GM23338 (cell line): ENCODE measurements at regions not wholly inside any gene's neighbourhood (a gene's known extent, or its start where the extent isn't known, plus 50 kb on each side); places are given as distances from the start of the nearest gene placed in this dataset.

Experiments
- ATAC-seq: fragments of 200-7000 bp; cut with Tn5 transposase; 3 replicates; pipeline ENCODE4 v1.9.1; 2020
- DNase-seq: peaks from one replicate; pipeline ENCODE4 v3.0.0-alpha.2; 2015; ENCODE audit warnings: low spot score
- H2AFZ ChIP-seq: fragments of 200-600 bp; sonication (generic); 2 replicates; pipeline ENCODE4 v1.8.0; 2016; ENCODE audit warnings: antibody characterized with exemption, mild to moderate bottlenecking, moderate library complexity
- H3F3A ChIP-seq: fragments of 200-600 bp; sonication (generic); replicated peaks from 2 replicates; pipeline ENCODE4 v1.8.0; 2017; ENCODE audit warnings: antibody characterized with exemption, mixed run types, low read depth
- H3K27ac ChIP-seq: fragments of 200-600 bp; sonication (generic); 2 replicates; pipeline ENCODE4 v1.6.1; 2016; ENCODE audit warnings: low read depth
- H3K27me3 ChIP-seq: fragments of 200-600 bp; sonication (generic); 2 replicates; pipeline ENCODE4 v1.8.0; 2016; ENCODE audit warnings: mild to moderate bottlenecking, mixed run types, moderate library complexity; ENCODE audit not compliant: insufficient read depth
- H3K36me3 ChIP-seq: fragments of 200-600 bp; sonication (generic); 2 replicates; pipeline ENCODE4 v1.8.0; 2016; ENCODE audit warnings: mild to moderate bottlenecking; ENCODE audit not compliant: insufficient read depth
- H3K4me1 ChIP-seq: fragments of 200-600 bp; sonication (generic); 2 replicates; pipeline ENCODE4 v1.8.0; 2016; ENCODE audit warnings: mild to moderate bottlenecking, moderate library complexity; ENCODE audit not compliant: insufficient read depth
- H3K4me2 ChIP-seq: fragments of 200-600 bp; sonication (generic); 2 replicates; pipeline ENCODE4 v1.7.1; 2017; ENCODE audit warnings: mixed run types
- H3K4me3 ChIP-seq: fragments of 200-600 bp; sonication (generic); 2 replicates; pipeline ENCODE4 v1.6.1; 2016; ENCODE audit warnings: mixed run types
- H3K79me2 ChIP-seq: fragments of 200-600 bp; sonication (generic); replicated peaks from 2 replicates; pipeline ENCODE4 v1.8.0; 2017; ENCODE audit warnings: mild to moderate bottlenecking; ENCODE audit not compliant: insufficient read depth
- H3K9me2 ChIP-seq: fragments of 200-600 bp; sonication (generic); 2 replicates; pipeline ENCODE4 v1.8.0; 2017; ENCODE audit not compliant: insufficient read depth
- H4K20me1 ChIP-seq: fragments of 200-600 bp; sonication (generic); replicated peaks from 2 replicates; pipeline ENCODE4 v1.8.0; 2017; ENCODE audit warnings: mild to moderate bottlenecking; ENCODE audit not compliant: insufficient read depth
- H3K27ac Mint-ChIP-seq: 2 replicates; pipeline ENCODE4 v1.8.0; 2020; ENCODE audit warnings: inconsistent platforms, mild to moderate bottlenecking, moderate library complexity, mixed read lengths
- H3K27me3 Mint-ChIP-seq: 3 replicates; pipeline ENCODE4 v1.8.0; 2022; ENCODE audit warnings: low read depth, mild to moderate bottlenecking, moderate library complexity, mixed read lengths, inconsistent platforms; ENCODE audit not compliant: insufficient read depth, poor library complexity
- H3K36me3 Mint-ChIP-seq: 3 replicates; pipeline ENCODE4 v1.8.0; 2021; ENCODE audit warnings: low read depth, mild to moderate bottlenecking, inconsistent platforms, moderate library complexity, mixed read lengths
- H3K4me1 Mint-ChIP-seq: 3 replicates; pipeline ENCODE4 v1.8.0; 2020; ENCODE audit warnings: mild to moderate bottlenecking, inconsistent platforms, mixed read lengths
- H3K4me3 Mint-ChIP-seq: 3 replicates; pipeline ENCODE4 v1.8.0; 2021; ENCODE audit warnings: moderate library complexity, mild to moderate bottlenecking, inconsistent platforms, mixed read lengths
- H3K9me3 Mint-ChIP-seq: 3 replicates; pipeline ENCODE4 v1.8.0; 2020; ENCODE audit warnings: moderate library complexity, mild to moderate bottlenecking, inconsistent platforms, mixed read lengths
- CREB1 ChIP-seq: fragments of 250-450 bp; sonication (Bioruptor Pico); IDR thresholded peaks from 2 replicates; pipeline ENCODE4 v1.5.0; 2020; ENCODE audit warnings: low read depth, mild to moderate bottlenecking, moderate library complexity
- ETS1 ChIP-seq: IDR thresholded peaks from 2 replicates; pipeline ENCODE4 v1.6.1; 2016; ENCODE audit warnings: antibody characterized with exemption
- EZH2 ChIP-seq: fragments of 200-600 bp; sonication (generic); IDR thresholded peaks from one replicate; pipeline ENCODE4 v1.8.0; 2017; ENCODE audit warnings: antibody characterized with exemption, mild to moderate bottlenecking, low read depth; ENCODE audit not compliant: unreplicated experiment
- EZH2phosphoT487 ChIP-seq: fragments of 200-600 bp; sonication (generic); IDR thresholded peaks from one replicate; pipeline ENCODE4 v1.8.1; 2018; ENCODE audit warnings: antibody characterized with exemption; ENCODE audit not compliant: unreplicated experiment
- NANOG ChIP-seq: IDR thresholded peaks from 2 replicates; pipeline ENCODE4 v1.6.1; 2016; ENCODE audit warnings: antibody characterized with exemption, borderline replicate concordance
- POLR2AphosphoS5 ChIP-seq: IDR thresholded peaks from 2 replicates; pipeline ENCODE4 v1.6.1; 2016; ENCODE audit warnings: antibody characterized with exemption, low read depth
- REST ChIP-seq: IDR thresholded peaks from one replicate; pipeline ENCODE4 v1.6.1; 2018; ENCODE audit warnings: antibody characterized with exemption; ENCODE audit not compliant: unreplicated experiment
- STAT1 ChIP-seq: IDR thresholded peaks from one replicate; pipeline ENCODE4 v1.6.1; 2016; ENCODE audit warnings: antibody characterized with exemption; ENCODE audit not compliant: unreplicated experiment
- ZNF114 ChIP-seq: fragments of 250-450 bp; sonication (Bioruptor Pico); IDR thresholded peaks from 2 replicates; pipeline ENCODE4 v1.5.0; 2020; ENCODE audit warnings: mild to moderate bottlenecking, moderate library complexity
- ZNF331 ChIP-seq: fragments of 250-450 bp; sonication (Bioruptor Pico); IDR thresholded peaks from 2 replicates; pipeline ENCODE4 v1.5.0; 2020; ENCODE audit warnings: low read depth, mild to moderate bottlenecking, moderate library complexity

- no peak for TF ChIP-seq REST
- TF ChIP-seq ZNF331: no peak
- no peak for TF ChIP-seq CREB1 (CRISPR knock-in tag)
- no peak for TF ChIP-seq ETS1
- no peak for TF ChIP-seq STAT1
These were observed 96.6 kb upstream of the WNT7A start (continued) for GRCh38 chr3:13976469-13976868.

GRCh38 chr3:13975686-13976085, 95.8 kb upstream of the WNT7A start:
- H3K36me3 ChIP-seq: peaks cover 4% of the 10 kb centered on the region; the same call in 1 of the 2 replicates
- DNase-seq (no peak), ATAC-seq (no peak)
- no peaks in the 10 kb centered on the region for H3K9me2 ChIP-seq
- no peaks in the 10 kb centered on the region for H3K27me3 ChIP-seq
- peaks cover 72% of the 10 kb centered on the region for H3K9me3 Mint-ChIP-seq
- H3K27ac ChIP-seq: no peak overlapping the region
- H3K36me3 Mint-ChIP-seq: peaks cover 2% of the 10 kb centered on the region; the same call in 1 of the 3 replicates
- H3K4me1 Mint-ChIP-seq: no peaks in the 10 kb centered on the region
- TF ChIP-seq NANOG: no peak
- H3K4me1 ChIP-seq: no peaks in the 10 kb centered on the region
- H3K27ac Mint-ChIP-seq: no peak overlapping the region
- no peak overlapping the region for H3K4me2 ChIP-seq
- H2AFZ ChIP-seq: no peak overlapping the region
- H3K79me2 ChIP-seq: no peaks in the 10 kb centered on the region
- H3K27me3 Mint-ChIP-seq: no peaks in the 10 kb centered on the region
- no peak overlapping the region for H3K4me3 ChIP-seq
- H3K4me3 Mint-ChIP-seq: no peak overlapping the region
- no peaks in the 10 kb centered on the region for H3F3A ChIP-seq
- H4K20me1 ChIP-seq: no peaks in the 10 kb centered on the region

- Histone ChIP-seq H3F3A (no peaks in the 10 kb centered on the region), H3K4me2 (no peak overlapping the region), H4K20me1 (no peaks in the 10 kb centered on the region), H3K27me3 (no peaks in the 10 kb centered on the region), H3K9me2 (no peaks in the 10 kb centered on the region), H3K27ac (no peak overlapping the region), H2AFZ (no peak overlapping the region), H3K4me1 (no peaks in the 10 kb centered on the region), H3K79me2 (no peaks in the 10 kb centered on the region), H3K4me3 (no peak overlapping the region), H3K36me3 (peaks cover 4% of the 10 kb centered on the region; the same call in 1 of the 2 replicates)
- ATAC-seq: no peak
- DNase-seq: peak; percentile 34
- Mint-ChIP-seq H3K27ac (no peak overlapping the region), H3K9me3 (peaks cover 67% of the 10 kb centered on the region), H3K4me3 (no peak overlapping the region), H3K27me3 (no peaks in the 10 kb centered on the region), H3K36me3 (peaks cover 2% of the 10 kb centered on the region; the same call in 1 of the 3 replicates), H3K4me1 (no peaks in the 10 kb centered on the region)
- no peak for TF ChIP-seq EZH2phosphoT487
- no peak for TF ChIP-seq POLR2AphosphoS5
- no peak for TF ChIP-seq ZNF114 (CRISPR knock-in tag)
- no peak for TF ChIP-seq CREB1 (CRISPR knock-in tag)
- TF ChIP-seq REST: no peak
- TF ChIP-seq EZH2: no peak
- TF ChIP-seq NANOG: no peak
- TF ChIP-seq STAT1: no peak
These were observed 93.0 kb upstream of the WNT7A start for GRCh38 chr3:13972679-13973379.
